Thyroid gland (tissue), 4 donors: ENCODE measurements at regions not wholly inside any gene's neighbourhood (a gene's known extent, or its start where the extent isn't known, plus 50 kb on each side); places are given as distances from the start of the nearest gene placed in this dataset.

Source experiments
- DNase-seq, 2 donors: peaks; one replicate each; pipeline ENCODE4 v3.0.0-alpha.2; 2019
- H3K27ac ChIP-seq, 3 donors: fragments of 200-600 bp; sonication (generic); 1 replicate in 2 of 3; 2 replicates in 1 of 3; pipeline ENCODE4 v1.5.1; 2016 to 2019; ENCODE audit warnings: mild to moderate bottlenecking in 1 of 3, moderate library complexity in 1 of 3
- H3K27me3 ChIP-seq: fragments of 200-600 bp; sonication (generic); one replicate; pipeline ENCODE4 v1.5.1; 2019
- H3K36me3 ChIP-seq, 2 donors: fragments of 200-600 bp; sonication (generic); one replicate each; pipeline ENCODE4 v1.5.1; 2016 to 2019
- H3K4me1 ChIP-seq, 2 donors: fragments of 200-600 bp; sonication (generic); one replicate each; pipeline ENCODE4 v1.5.1; 2017 to 2019
- H3K4me3 ChIP-seq, 3 donors: fragments of 200-600 bp; sonication (generic); replicated peaks in 1 of 3; 1 replicate in 2 of 3; 2 replicates in 1 of 3; pipeline ENCODE4 v1.5.1; 2016; ENCODE audit warnings: mild to moderate bottlenecking in 1 of 3
- H3K9me3 ChIP-seq: fragments of 200-600 bp; sonication (generic); one replicate; pipeline ENCODE4 v1.5.1; 2017
- POLR2A ChIP-seq, 2 donors: fragments of 450-650 bp; IDR thresholded peaks; one replicate each; pipeline ENCODE4 v1.6.1; 2017; ENCODE audit warnings: antibody characterized with exemption in 2 of 2, mild to moderate bottlenecking in 2 of 2, moderate library complexity in 1 of 2
- WGBS, 2 donors: methylation state at CpG; one replicate each; pipeline ENCODE4 v1.1.5; 2017; 5-methylcytosine and 5-hydroxymethylcytosine counted together
- intact Hi-C: fragments of 100-400 bp; cut with DNase I; formaldehyde crosslinking; loops from one replicate; pipeline ENCODE4 v1.15.1; 2023
- TF ChIP-seq, protein P1 (sequence below), 6 experiments: fragments of 200-600 bp in 3 of 6; fragments of 450-650 bp in 3 of 6; sonication (generic) in 3 of 6; IDR thresholded peaks; one replicate each; pipeline ENCODE4 v1.5.1; 2016 to 2019; ENCODE audit warnings: antibody characterized with exemption in 6 of 6, mild to moderate bottlenecking in 2 of 6, inconsistent platforms in 1 of 6, moderate library complexity in 1 of 6

DNA sequence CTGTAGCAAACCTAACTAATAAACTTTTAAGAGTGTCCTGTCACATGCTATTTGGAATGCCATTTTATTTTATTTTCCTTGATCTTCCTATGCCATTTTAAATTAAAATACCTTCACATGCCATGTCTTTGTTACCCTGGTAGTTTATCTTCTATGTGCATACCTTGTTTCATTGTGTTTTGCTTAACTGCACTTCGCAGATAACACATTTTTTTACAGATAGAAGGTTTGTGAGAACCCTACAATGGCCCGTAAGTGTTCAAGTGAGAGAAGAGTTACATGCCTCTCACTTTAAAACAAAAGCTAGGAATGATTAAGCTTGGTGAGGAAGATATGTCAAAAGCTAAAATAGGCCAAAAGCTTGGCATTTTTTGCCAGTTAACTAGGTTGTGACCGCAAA is 744.1 kb downstream of the STIM2 start:
- no peak overlapping the region for H3K4me3 ChIP-seq
- no peak for TF ChIP-seq POLR2A (IDR thresholded peaks at IDR 0.05)
- TF ChIP-seq, protein P1, sequence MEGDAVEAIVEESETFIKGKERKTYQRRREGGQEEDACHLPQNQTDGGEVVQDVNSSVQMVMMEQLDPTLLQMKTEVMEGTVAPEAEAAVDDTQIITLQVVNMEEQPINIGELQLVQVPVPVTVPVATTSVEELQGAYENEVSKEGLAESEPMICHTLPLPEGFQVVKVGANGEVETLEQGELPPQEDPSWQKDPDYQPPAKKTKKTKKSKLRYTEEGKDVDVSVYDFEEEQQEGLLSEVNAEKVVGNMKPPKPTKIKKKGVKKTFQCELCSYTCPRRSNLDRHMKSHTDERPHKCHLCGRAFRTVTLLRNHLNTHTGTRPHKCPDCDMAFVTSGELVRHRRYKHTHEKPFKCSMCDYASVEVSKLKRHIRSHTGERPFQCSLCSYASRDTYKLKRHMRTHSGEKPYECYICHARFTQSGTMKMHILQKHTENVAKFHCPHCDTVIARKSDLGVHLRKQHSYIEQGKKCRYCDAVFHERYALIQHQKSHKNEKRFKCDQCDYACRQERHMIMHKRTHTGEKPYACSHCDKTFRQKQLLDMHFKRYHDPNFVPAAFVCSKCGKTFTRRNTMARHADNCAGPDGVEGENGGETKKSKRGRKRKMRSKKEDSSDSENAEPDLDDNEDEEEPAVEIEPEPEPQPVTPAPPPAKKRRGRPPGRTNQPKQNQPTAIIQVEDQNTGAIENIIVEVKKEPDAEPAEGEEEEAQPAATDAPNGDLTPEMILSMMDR (IDR thresholded peaks at IDR 0.05), result no peak
- intact Hi-C loops, result no loop called here
- no peak for DNase-seq
- 67 to 72% methylated on average over 3 of the region's 3 CpGs for WGBS, 2 donors
- H3K27me3 ChIP-seq, result no peaks in the 10 kb centered on the region
- no peaks in the 10 kb centered on the region for H3K36me3 ChIP-seq
- H3K9me3 ChIP-seq, result no peaks in the 10 kb centered on the region
- no peak overlapping the region for H3K27ac ChIP-seq
- H3K4me1 ChIP-seq, result no peaks in the 10 kb centered on the region

DNA sequence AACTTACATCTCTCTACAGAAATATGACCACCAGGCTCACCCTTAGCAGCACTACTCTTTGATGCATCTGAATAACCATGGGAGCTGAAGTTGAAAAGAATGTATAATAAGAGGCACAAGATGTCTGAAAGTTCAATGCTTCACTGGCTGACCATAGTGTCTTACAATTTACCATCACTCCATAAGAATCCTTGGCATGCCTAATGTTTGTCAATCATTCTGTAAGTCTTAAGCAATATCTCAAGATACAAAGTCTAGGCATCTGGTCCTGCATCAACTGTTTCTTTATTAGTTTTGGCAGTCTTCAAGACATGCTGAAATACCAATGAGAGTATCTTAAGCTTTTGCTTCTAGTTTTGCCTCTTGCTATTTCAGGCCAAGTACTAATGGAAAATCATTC is 755.5 kb downstream of the STIM2 start:
- no peak for DNase-seq
- no peak for TF ChIP-seq POLR2A (IDR thresholded peaks at IDR 0.05)
- TF ChIP-seq, protein P1 (IDR thresholded peaks at IDR 0.05), result no peak
- no peak overlapping the region for H3K27ac ChIP-seq
- no peaks in the 10 kb centered on the region for H3K4me1 ChIP-seq
- no peaks in the 10 kb centered on the region for H3K27me3 ChIP-seq
- no peaks in the 10 kb centered on the region for H3K9me3 ChIP-seq
- intact Hi-C loops, result no loop called here
- H3K4me3 ChIP-seq, result no peak overlapping the region
- H3K36me3 ChIP-seq, result no peaks in the 10 kb centered on the region

DNA sequence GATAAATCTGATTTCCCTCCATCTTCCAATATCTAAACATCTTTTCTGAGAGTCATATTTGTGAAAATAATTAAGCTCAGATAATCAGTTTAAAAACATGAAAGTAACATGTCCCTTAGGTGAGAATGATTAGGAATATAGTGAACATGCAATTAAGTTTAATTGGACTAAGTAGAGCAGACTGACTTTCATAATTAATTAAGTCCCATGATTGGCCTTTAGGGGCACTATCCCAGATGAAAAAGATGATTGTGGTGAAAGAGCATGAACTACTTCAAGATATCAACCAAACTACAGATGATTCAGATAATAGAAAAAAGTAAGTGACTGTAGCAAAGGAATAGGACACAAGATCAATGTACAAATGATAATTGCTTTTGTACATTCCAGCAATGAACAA is 758.8 kb downstream of the STIM2 start:
- Histone ChIP-seq H3K4me1 (no peaks in the 10 kb centered on the region), H3K27ac (no peak overlapping the region), H3K9me3 (no peaks in the 10 kb centered on the region), H3K4me3 (no peak overlapping the region), H3K27me3 (no peaks in the 10 kb centered on the region), H3K36me3 (no peaks in the 10 kb centered on the region)
- no peak for DNase-seq
- no peak for TF ChIP-seq POLR2A (IDR thresholded peaks at IDR 0.05)
- TF ChIP-seq, protein P1 (IDR thresholded peaks at IDR 0.05), result no peak
- intact Hi-C loops, result no loop called here

DNA sequence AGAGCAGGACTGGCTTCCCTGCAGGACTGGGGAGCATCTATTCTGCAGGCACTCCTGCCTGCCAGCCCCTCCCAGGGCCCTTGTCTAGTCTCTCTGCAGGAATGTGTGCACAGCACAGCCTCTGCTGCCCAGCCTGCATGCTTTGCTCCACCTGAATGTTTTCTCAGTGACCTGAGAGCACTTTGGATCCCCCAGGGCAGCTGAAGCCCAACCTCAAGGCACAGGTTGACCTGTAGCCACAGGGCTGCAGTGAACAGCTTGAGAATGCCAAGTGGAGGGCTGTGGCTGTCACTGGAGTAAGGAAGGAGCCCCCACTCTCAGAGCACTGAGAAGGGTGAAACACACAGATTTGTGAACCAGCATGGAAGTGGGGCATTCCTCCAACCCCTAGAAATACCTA is 760.2 kb downstream of the STIM2 start:
- Histone ChIP-seq H3K9me3 (no peaks in the 10 kb centered on the region), H3K27ac (no peak overlapping the region), H3K4me1 (no peaks in the 10 kb centered on the region), H3K36me3 (no peaks in the 10 kb centered on the region), H3K27me3 (no peaks in the 10 kb centered on the region), H3K4me3 (no peak overlapping the region)
- TF ChIP-seq, protein P1 (IDR thresholded peaks at IDR 0.05), result no peak
- TF ChIP-seq POLR2A (IDR thresholded peaks at IDR 0.05), result no peak
- DNase-seq, result no peak
- intact Hi-C loops, result no loop called here

DNA sequence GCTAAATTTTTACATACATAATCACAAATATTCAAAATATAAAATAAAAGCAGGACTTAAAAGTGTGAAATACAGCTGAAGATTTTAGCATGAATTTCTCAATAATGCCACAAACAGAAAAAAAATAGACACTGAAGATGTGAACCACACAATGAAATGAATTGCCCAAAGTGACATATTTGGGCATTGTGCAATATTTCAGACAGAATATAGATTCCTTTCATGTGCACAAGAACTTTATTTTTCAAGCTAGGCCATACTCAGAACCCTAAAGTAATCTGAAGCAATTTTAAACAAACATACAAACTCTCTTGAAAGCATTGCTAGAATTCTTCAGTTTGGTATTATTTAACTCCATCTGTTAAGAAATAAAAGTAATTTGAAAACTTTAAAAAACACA is 764.1 kb downstream of the STIM2 start:
- no peaks in the 10 kb centered on the region for H3K27me3 ChIP-seq
- no peaks in the 10 kb centered on the region for H3K9me3 ChIP-seq
- TF ChIP-seq POLR2A (IDR thresholded peaks at IDR 0.05), result no peak
- TF ChIP-seq, protein P1 (IDR thresholded peaks at IDR 0.05), result no peak
- intact Hi-C loops, result no loop called here
- H3K36me3 ChIP-seq, result no peaks in the 10 kb centered on the region
- H3K4me1 ChIP-seq, result no peaks in the 10 kb centered on the region
- no peak overlapping the region for H3K27ac ChIP-seq
- DNase-seq, result no peak
- no peak overlapping the region for H3K4me3 ChIP-seq
